PC-3 (cell line): ENCODE measurements at regions not wholly inside any gene's neighbourhood (a gene's known extent, or its start where the extent isn't known, plus 50 kb on each side); places are given as distances from the start of the nearest gene placed in this dataset.
A peak's percentile ranks its signal among the peaks of the same experiment; 100 is the strongest.

Source experiments
- ATAC-seq: fragments of 200-7000 bp; cut with Tn5 transposase; 2 replicates; pipeline ENCODE4 v1.9.1; 2020; ENCODE audit warnings: mild to moderate bottlenecking, moderate library complexity
- BruUV-seq: library from RNA; stranded (reverse); fragments of 400-500 nt; replicated peaks from 2 replicates; lab custom pipeline; 2021; lab: Mats Ljungman, UMichigan
- CTCF ChIA-PET: fragments of 300-600 bp; sonication (Branson Sonifier 250); formaldehyde crosslinking; loops from one replicate; lab custom pipeline; 2022; ENCODE audit warnings: antibody characterized with exemption; lab: Charles Lee
- POLR2A ChIA-PET: fragments of 300-600 bp; sonication (Branson Sonifier 250); formaldehyde crosslinking; loops from one replicate; lab custom pipeline; 2022; ENCODE audit warnings: antibody characterized with exemption; ENCODE audit not compliant: unreplicated experiment; lab: Charles Lee
- DNase-seq: peaks from one replicate; pipeline ENCODE4 v3.0.0-alpha.2; 2015
- H2AFZ ChIP-seq: fragments of 300-600 bp; sonication (generic); 2 replicates; pipeline ENCODE4 v1.6.0; 2016; ENCODE audit warnings: antibody characterized with exemption, low read length
- H3F3A ChIP-seq: fragments of 300-600 bp; sonication (generic); one replicate; pipeline ENCODE4 v1.6.0; 2017; ENCODE audit warnings: antibody characterized with exemption, low read length, control low read depth, mild to moderate bottlenecking; ENCODE audit not compliant: unreplicated experiment
- H3K27ac ChIP-seq: fragments of 300-600 bp; sonication (generic); 2 replicates; pipeline ENCODE4 v1.5.1; 2016; ENCODE audit warnings: mild to moderate bottlenecking, low read length
- H3K27me3 ChIP-seq: fragments of 300-600 bp; sonication (generic); 2 replicates; pipeline ENCODE4 v1.6.1; 2016; ENCODE audit warnings: low read length, mixed read lengths
- H3K36me3 ChIP-seq: fragments of 300-600 bp; sonication (generic); 2 replicates; pipeline ENCODE4 v1.6.1; 2016; ENCODE audit warnings: low read depth, mixed run types, low read length, mixed read lengths
- H3K4me1 ChIP-seq: fragments of 300-600 bp; sonication (generic); 2 replicates; pipeline ENCODE4 v1.5.1; 2016; ENCODE audit warnings: low read length; ENCODE audit not compliant: insufficient read depth
- H3K4me2 ChIP-seq: fragments of 300-600 bp; sonication (generic); 2 replicates; pipeline ENCODE4 v1.6.0; 2016; ENCODE audit warnings: low read length
- H3K4me3 ChIP-seq: fragments of 300-600 bp; sonication (generic); 2 replicates; pipeline ENCODE4 v1.5.1; 2016; ENCODE audit warnings: mild to moderate bottlenecking, low read length, mixed read lengths
- H3K79me2 ChIP-seq: fragments of 300-600 bp; sonication (generic); 2 replicates; pipeline ENCODE4 v1.6.1; 2017; ENCODE audit warnings: low read length, mixed read lengths
- H3K9ac ChIP-seq: fragments of 300-600 bp; sonication (generic); 2 replicates; pipeline ENCODE4 v1.6.0; 2016; ENCODE audit warnings: mild to moderate bottlenecking, low read length
- H3K9me2 ChIP-seq: fragments of 300-600 bp; sonication (generic); replicated peaks from 2 replicates; pipeline ENCODE4 v1.6.1; 2016; ENCODE audit warnings: mixed run types, low read length, mixed read lengths
- H3K9me3 ChIP-seq: fragments of 300-600 bp; sonication (generic); 2 replicates; pipeline ENCODE4 v1.6.1; 2016; ENCODE audit warnings: low read length, mixed read lengths
- H4K20me1 ChIP-seq: fragments of 300-600 bp; sonication (generic); 2 replicates; pipeline ENCODE4 v1.6.1; 2016; ENCODE audit warnings: low read length, mixed read lengths
- EZH2 ChIP-seq: fragments of 300-600 bp; sonication (generic); IDR thresholded peaks from one replicate; pipeline ENCODE4 v1.6.1; 2017; ENCODE audit warnings: antibody characterized with exemption, mild to moderate bottlenecking, low read length; ENCODE audit not compliant: unreplicated experiment
- EZH2phosphoT487 ChIP-seq: fragments of 300-600 bp; sonication (generic); IDR thresholded peaks from 2 replicates; pipeline ENCODE4 v1.6.1; 2018; ENCODE audit warnings: mild to moderate bottlenecking, antibody characterized with exemption, low read length, borderline replicate concordance
- intact Hi-C: fragments of 100-400 bp; cut with micrococcal nuclease; formaldehyde crosslinking; loops from 2 replicates; pipeline ENCODE4 v1.9.0; 2023
- TF ChIP-seq, protein P1 (sequence below): fragments of 300-600 bp; sonication (generic); conservative IDR thresholded peaks from 2 replicates; pipeline ENCODE4 v1.5.1; 2017; ENCODE audit warnings: antibody characterized with exemption, low read depth, mild to moderate bottlenecking, low read length

DNA sequence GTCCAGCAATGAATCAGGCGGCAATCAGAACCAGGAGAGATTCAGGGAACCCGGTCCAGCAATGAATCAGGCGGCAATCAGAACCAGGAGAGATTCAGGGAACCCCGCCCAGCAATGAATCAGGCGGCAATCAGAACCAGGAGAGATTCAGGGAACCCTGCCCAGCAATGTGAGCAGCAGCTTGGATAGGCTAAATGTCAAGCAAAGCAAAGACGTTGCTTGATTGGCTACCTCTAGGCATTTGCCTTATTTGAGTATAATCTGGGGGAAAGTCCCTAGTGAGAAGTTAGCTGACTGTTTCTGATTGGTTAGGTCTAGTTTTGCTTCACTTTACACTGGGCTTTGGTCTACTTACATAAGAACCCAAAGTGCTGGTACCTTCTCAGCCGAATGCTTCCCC, 1212.2 kb upstream of the TENM3 start:
- Histone ChIP-seq H3K79me2 (no peaks in the 10 kb centered on the region), H2AFZ (no peak overlapping the region), H4K20me1 (no peaks in the 10 kb centered on the region), H3K27me3 (no peaks in the 10 kb centered on the region), H3K9me2 (no peaks in the 10 kb centered on the region), H3K9me3 (no peaks in the 10 kb centered on the region), H3K4me3 (no peak overlapping the region), H3K9ac (no peak overlapping the region), H3F3A (no peaks in the 10 kb centered on the region), H3K36me3 (no peaks in the 10 kb centered on the region), H3K4me2 (no peak overlapping the region), H3K4me1 (peaks cover 5% of the 10 kb centered on the region; the same call in 1 of the 2 replicates), H3K27ac (peak overlapping the region; percentile 49)
- no peak for ATAC-seq
- peak; percentile 34 for DNase-seq
- POLR2A ChIA-PET: no interaction called here
- no TSS peak for BruUV-seq
- intact Hi-C loops: no loop called here
- TF ChIP-seq, protein P1, sequence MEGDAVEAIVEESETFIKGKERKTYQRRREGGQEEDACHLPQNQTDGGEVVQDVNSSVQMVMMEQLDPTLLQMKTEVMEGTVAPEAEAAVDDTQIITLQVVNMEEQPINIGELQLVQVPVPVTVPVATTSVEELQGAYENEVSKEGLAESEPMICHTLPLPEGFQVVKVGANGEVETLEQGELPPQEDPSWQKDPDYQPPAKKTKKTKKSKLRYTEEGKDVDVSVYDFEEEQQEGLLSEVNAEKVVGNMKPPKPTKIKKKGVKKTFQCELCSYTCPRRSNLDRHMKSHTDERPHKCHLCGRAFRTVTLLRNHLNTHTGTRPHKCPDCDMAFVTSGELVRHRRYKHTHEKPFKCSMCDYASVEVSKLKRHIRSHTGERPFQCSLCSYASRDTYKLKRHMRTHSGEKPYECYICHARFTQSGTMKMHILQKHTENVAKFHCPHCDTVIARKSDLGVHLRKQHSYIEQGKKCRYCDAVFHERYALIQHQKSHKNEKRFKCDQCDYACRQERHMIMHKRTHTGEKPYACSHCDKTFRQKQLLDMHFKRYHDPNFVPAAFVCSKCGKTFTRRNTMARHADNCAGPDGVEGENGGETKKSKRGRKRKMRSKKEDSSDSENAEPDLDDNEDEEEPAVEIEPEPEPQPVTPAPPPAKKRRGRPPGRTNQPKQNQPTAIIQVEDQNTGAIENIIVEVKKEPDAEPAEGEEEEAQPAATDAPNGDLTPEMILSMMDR: no peak
- CTCF ChIA-PET: no interaction called here

DNA sequence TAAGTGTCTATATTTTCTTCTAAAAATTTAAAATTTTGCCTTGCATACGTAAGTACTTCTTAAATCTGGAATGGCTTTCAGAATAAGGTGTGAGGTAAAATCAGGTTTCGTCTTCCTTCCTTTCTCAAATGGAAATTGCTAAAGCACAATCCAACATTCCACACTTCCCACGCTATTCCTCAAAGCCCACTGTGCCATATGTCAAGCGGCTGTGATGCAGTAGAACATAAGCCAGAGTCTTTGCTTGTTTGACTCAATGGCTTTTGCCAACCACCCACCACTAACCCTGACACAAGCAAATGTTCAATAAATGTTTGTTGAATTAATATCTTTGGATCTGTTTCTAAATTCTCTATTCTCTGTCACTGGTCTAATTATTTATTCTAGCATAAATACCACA, 1199.7 kb upstream of the TENM3 start:
- Histone ChIP-seq H3K27ac (no peak overlapping the region), H3K9me3 (no peaks in the 10 kb centered on the region), H2AFZ (no peak overlapping the region), H3K4me2 (no peak overlapping the region), H3K36me3 (no peaks in the 10 kb centered on the region), H3K4me3 (no peak overlapping the region), H3K27me3 (no peaks in the 10 kb centered on the region), H3F3A (no peaks in the 10 kb centered on the region), H3K9me2 (no peaks in the 10 kb centered on the region), H3K9ac (no peak overlapping the region), H3K4me1 (no peaks in the 10 kb centered on the region), H3K79me2 (no peaks in the 10 kb centered on the region), H4K20me1 (no peaks in the 10 kb centered on the region)
- no peak for DNase-seq
- no peak for ATAC-seq
- ChIA-PET POLR2A (no interaction called here), CTCF (no interaction called here)
- intact Hi-C loops: no loop called here
- TF ChIP-seq EZH2: no peak
- TF ChIP-seq EZH2phosphoT487: no peak
- TF ChIP-seq, protein P1: no peak
- no TSS peak for BruUV-seq

DNA sequence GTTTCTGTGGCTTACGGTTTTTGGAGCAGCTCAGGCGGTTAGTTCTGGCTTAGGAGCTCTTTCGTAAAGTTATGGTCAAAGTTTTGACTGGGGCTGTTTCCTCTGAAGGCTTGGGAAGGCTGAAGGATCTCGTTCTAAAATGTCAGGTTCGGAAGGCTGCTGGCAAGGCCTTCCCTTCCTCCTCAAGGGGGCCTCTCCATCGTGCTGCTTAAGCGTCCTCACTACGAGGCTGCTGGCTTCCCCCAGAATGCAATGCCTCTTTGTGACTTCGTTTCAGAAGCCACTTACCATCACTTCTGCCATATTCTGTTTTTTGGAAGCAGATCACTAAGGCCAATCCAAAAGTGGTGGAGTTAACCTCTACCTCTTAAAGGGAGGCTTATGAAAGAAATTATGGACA, 1196.4 kb upstream of the TENM3 start:
- Histone ChIP-seq H4K20me1 (no peaks in the 10 kb centered on the region), H3K4me2 (no peak overlapping the region), H3K79me2 (no peaks in the 10 kb centered on the region), H3K36me3 (no peaks in the 10 kb centered on the region), H3K4me3 (no peak overlapping the region), H3K9me2 (no peaks in the 10 kb centered on the region), H3K9me3 (no peaks in the 10 kb centered on the region), H2AFZ (no peak overlapping the region), H3K4me1 (no peaks in the 10 kb centered on the region), H3F3A (no peaks in the 10 kb centered on the region), H3K27ac (no peak overlapping the region), H3K9ac (no peak overlapping the region), H3K27me3 (no peaks in the 10 kb centered on the region)
- TF ChIP-seq EZH2phosphoT487 (no peak), EZH2 (no peak)
- TF ChIP-seq, protein P1: no peak
- BruUV-seq: no TSS peak
- ChIA-PET POLR2A (no interaction called here), CTCF (no interaction called here)
- no peak for ATAC-seq
- intact Hi-C loops: no loop called here
- no peak for DNase-seq
